ENCODE measurements at regions not wholly inside any gene's neighbourhood (a gene's known extent, or its start where the extent isn't known, plus 50 kb on each side); places are given as distances from the start of the nearest gene placed in this dataset.

- TF ChIP-seq EZH2 (IDR thresholded peaks at IDR 0.05) (no peak), POLR2AphosphoS5 (IDR thresholded peaks at IDR 0.05; ENCODE audit: borderline replicate concordance, low read depth, low read length) (no peak)
Observed at GRCh38 chr5:106321242-106321641, 1349.5 kb downstream of the EFNA5 start.

All from SK-N-MC (cell line).